GM18508 (cell line): ENCODE measurements at regions not wholly inside any gene's neighbourhood (a gene's known extent, or its start where the extent isn't known, plus 50 kb on each side); places are given as distances from the start of the nearest gene placed in this dataset.
"Not testable (repeated sequence)": the region's sequence is repeated elsewhere in the genome, so short reads cannot be mapped to it uniquely, and the experiment has no call there.

ENCODE experiments used
- ATAC-seq: cut with Tn5 transposase; IDR thresholded peaks from one replicate; pipeline ENCODE4 v1.9.1; 2021; ENCODE audit warnings: moderate number of reproducible peaks; ENCODE audit not compliant: insufficient read depth, unreplicated experiment

DNA sequence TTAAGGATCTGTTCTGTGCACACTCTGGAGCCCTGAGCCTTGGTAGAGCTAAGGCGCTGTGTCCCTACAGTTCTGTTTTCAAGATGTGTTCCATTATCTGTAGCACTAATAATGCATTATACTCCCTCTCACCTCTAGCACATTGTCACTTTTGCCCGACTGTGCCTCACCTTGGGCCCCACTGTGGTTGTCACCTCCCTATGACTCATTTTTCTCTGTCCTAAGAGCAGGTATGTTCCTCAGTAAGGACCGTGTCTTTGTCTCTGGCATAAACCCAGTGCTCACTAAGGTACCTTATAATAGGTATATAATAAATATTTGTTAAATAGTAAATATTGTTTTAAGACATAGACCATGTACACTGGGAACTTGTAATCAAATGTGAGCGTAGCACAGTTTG lies 942.5 kb upstream of the CITED2 start:
- ATAC-seq, result no peak

GRCh38 chr6:140314682-140315081 lies 940.2 kb upstream of the CITED2 start:
- ATAC-seq, result no peak

- ATAC-seq, result no peak
Measured at GRCh38 chr6:140311146-140311545, 936.7 kb upstream of the CITED2 start.

GRCh38 chr6:140303218-140303949 lies 928.9 kb upstream of the CITED2 start:
- no peak for ATAC-seq

DNA sequence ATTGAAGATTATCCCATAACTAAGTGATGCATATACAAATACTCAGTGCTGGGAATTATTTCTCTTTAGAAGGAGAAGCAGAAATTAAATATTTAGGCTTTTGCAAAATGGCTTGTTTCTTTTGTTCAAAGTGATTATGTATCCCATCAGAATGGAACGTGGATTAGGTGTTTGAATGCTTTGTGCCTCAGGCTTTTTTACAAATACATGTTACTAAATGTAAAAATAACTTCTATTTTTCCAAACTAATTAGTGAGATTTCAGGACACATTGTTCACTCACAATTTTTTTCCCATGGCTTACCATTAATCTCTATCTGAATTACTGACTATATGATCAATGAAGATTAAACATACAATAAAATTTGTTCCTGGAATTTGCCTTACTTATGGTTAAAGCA lies 925.9 kb upstream of the CITED2 start:
- ATAC-seq, result no peak

DNA sequence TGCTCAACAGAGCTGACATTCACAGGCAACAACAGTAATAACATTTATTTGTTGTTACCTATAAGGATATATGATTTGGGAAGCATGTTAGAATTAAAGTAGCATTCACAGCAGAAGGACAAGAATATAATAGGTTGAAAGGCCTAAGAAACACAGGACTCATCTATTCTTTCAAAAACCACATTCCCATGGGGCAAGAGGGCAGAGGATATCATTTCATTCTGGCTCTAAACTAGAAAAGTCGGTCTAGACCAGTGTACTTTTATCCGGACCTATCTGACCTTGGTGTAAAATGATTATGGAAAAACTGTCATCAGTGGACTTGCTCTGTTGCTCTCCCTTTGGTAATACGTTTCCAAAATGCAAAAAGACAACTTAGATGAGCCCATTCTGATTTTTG lies 914.7 kb upstream of the CITED2 start:
- no peak for ATAC-seq

GRCh38 chr6:140285998-140286690 lies 911.7 kb upstream of the CITED2 start:
- ATAC-seq, result no peak

DNA sequence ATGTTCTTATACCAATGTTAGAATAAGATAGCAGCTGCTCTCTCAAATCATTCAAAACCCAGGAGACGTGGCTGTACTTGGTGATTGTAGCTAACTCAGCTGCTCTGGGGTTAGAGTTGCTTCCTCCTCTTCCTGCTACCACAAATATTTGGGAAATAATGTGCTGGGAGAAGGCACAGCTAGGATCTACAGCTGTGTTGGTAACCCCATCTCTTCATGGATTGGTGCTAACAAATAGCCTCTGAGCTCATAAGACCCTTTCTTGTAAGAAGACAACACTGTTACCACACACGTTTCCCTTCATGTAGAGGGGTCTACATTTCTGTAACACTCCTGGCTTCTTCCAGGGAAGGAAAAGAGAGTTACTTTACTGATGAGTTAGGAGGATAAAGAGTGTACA lies 911.0 kb upstream of the CITED2 start:
- no peak for ATAC-seq

GRCh38 chr6:140284871-140285270 lies 910.4 kb upstream of the CITED2 start:
- no peak for ATAC-seq

DNA sequence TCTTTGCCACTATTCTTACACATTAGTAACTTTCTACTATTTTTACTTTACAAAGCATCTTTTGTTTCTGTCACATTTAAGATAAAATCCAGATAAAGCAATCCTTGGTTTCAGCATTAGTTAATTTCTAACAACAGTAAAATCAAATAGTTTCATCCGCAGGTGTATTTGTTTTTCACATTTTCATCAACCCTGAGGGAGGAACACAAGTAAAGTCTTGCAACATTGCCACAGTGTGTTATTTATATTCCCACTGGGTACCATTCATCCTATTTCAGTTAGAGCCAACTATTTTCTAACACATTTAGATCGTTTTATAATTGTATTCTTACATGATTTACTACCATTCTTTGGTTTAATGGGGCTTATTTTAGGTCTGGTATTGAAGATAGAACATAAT lies 908.7 kb upstream of the CITED2 start:
- no peak for ATAC-seq

- ATAC-seq, result no peak
Measured at GRCh38 chr6:140281767-140282166, 907.3 kb upstream of the CITED2 start.

DNA sequence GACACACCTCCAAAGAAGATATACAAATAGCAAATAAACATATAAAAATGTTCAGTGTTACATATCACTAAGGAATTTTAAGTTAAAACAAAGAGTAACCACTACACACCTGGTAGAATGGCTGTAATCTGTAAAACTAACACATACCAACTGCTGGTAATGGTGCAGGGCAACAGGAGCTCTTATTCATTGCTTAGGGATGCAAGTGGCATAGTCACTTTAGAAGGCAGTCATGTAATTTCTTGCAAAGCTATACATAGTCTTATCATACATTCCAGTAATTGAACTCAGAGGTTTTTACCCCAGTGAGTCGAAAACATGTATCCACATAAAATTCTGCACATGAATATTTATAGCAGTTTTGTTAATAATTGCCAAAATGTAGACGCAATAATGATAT lies 906.8 kb upstream of the CITED2 start:
- no peak for ATAC-seq

GRCh38 chr6:140276719-140277118 lies 902.3 kb upstream of the CITED2 start:
- no peak for ATAC-seq

DNA sequence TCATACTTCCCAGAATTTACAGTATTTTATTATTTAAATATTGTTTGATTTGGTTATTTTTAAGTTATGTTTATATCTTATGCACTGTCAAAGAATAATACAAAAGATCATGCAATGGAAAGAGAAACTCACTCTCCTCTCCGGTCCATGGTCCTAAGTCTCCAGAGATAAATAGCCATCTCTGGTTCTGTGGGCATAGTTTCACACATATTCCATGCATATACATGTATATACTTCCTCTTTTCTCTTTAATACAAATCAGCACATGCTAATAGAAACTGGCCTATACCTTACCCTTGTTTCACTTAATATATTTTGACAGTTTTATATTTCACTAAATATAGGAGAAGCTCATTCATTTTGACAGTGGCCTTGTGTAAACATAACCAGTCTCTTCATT lies 901.7 kb upstream of the CITED2 start:
- no peak for ATAC-seq

DNA sequence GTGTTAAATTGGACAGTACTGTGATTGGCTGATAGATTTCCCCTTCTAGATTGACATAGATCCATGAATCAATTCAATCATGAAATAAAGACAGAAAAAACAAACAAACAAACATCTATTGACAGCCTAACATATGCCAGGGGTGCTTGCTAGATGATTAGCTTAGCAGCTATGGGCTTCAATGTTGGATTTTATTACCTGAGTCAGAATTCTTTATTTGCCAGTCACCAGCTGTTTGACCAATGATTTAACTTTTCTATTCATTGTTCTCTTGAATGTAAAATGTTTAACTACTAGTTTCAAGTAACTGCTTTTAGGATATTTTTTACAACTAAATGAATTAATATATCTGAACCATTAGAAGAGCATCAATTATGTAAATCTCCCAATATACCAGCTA lies 901.3 kb upstream of the CITED2 start:
- ATAC-seq, result no peak

DNA sequence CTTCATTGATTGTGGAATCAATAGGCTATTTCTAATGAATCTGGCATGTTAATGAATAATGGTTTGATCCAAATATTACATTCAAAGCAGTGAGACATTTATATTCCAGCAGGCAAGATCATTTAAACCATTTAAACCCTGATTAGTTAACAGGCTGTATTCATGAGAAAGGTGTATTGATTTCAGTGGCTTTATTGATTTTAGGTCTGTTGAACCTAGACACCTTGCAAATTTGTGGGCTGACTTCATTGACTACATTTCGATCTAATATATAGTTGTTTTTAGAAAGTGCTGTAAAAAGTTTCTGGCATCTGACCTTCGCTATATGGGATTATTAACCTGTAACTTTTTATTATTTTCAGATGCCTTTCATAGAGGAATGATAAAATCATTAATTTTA lies 900.1 kb upstream of the CITED2 start:
- ATAC-seq, result no peak

GRCh38 chr6:140271759-140272377 lies 897.4 kb upstream of the CITED2 start:
- ATAC-seq, result peak; percentile 99

- no peak for ATAC-seq
Measured at GRCh38 chr6:140269591-140270165, 895.2 kb upstream of the CITED2 start.

GRCh38 chr6:140264431-140264830 lies 890.0 kb upstream of the CITED2 start:
- ATAC-seq, result no peak

GRCh38 chr6:140258302-140258701 lies 883.9 kb upstream of the CITED2 start:
- ATAC-seq, result not testable (repeated sequence)

DNA sequence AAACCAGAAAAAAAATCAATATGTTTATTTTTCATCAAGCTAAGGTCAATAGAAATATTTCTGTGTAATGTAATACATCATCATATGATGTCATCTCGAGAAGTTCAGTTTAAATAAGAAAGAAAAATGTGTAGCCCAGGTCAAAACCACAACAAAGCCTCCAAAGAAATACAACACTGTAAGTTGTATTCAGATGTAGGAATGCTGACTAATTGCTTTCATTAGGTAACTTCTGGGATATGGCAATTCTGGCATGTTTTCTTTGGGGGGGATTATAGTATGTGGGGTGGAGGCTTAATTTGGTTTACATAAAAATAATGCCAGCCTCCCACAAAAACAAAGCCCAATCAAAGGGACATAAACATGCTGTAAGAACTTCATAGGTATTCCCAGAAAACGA lies 881.8 kb upstream of the CITED2 start:
- ATAC-seq, result no peak
